Caco-2 (cell line): ENCODE measurements at regions not wholly inside any gene's neighbourhood (a gene's known extent, or its start where the extent isn't known, plus 50 kb on each side); places are given as distances from the start of the nearest gene placed in this dataset.

ENCODE experiments used
- BruUV-seq: library from RNA; stranded (reverse); fragments of 400-500 nt; replicated peaks from 2 replicates; lab custom pipeline; 2021; lab: Mats Ljungman, UMichigan
- CTCF ChIA-PET: fragments of 300-600 bp; sonication (Branson Sonifier 250); formaldehyde crosslinking; loops from one replicate; lab custom pipeline; 2022; ENCODE audit warnings: antibody characterized with exemption; lab: Charles Lee
- POLR2A ChIA-PET: fragments of 300-600 bp; sonication (Branson Sonifier 250); formaldehyde crosslinking; loops from one replicate; lab custom pipeline; 2022; ENCODE audit warnings: antibody characterized with exemption; lab: Charles Lee
- DNase-seq, 2 experiments: peaks; one replicate each; pipeline versions ENCODE4 v3.0.0 to v3.0.0-alpha.2; 2020 to 2022
- H3K27me3 ChIP-seq: replicated peaks from 2 replicates; pipeline ENCODE4 v1.6.0; 2011; ENCODE audit warnings: low read length; ENCODE audit not compliant: control insufficient read depth, insufficient read depth
- H3K36me3 ChIP-seq: 2 replicates; pipeline ENCODE4 v1.5.1; 2011; ENCODE audit warnings: low read length; ENCODE audit not compliant: control insufficient read depth, insufficient read depth
- H3K4me1 ChIP-seq: fragments of 250-450 bp; sonication (Bioruptor Pico); 2 replicates; pipeline ENCODE4 v1.5.1; 2020; ENCODE audit warnings: mild to moderate bottlenecking
- H3K4me3 ChIP-seq: 2 replicates; pipeline ENCODE4 v1.5.1; 2011; ENCODE audit warnings: low read depth, mild to moderate bottlenecking, control low read depth, low read length
- H3K9me3 ChIP-seq: fragments of 250-450 bp; sonication (Bioruptor Pico); 2 replicates; pipeline ENCODE4 v1.5.1; 2020; ENCODE audit warnings: mild to moderate bottlenecking, moderate library complexity
- H3K27ac Mint-ChIP-seq: one replicate; pipeline ENCODE4 v1.8.0; 2022; ENCODE audit warnings: mixed read lengths; ENCODE audit not compliant: unreplicated experiment
- H3K27me3 Mint-ChIP-seq: one replicate; pipeline ENCODE4 v1.8.0; 2022; ENCODE audit warnings: mixed read lengths; ENCODE audit not compliant: insufficient read depth, unreplicated experiment
- H3K36me3 Mint-ChIP-seq: one replicate; pipeline ENCODE4 v1.8.0; 2022; ENCODE audit warnings: mild to moderate bottlenecking, mixed read lengths; ENCODE audit not compliant: insufficient read depth, unreplicated experiment
- H3K4me1 Mint-ChIP-seq: one replicate; pipeline ENCODE4 v1.8.0; 2022; ENCODE audit warnings: low read depth, mixed read lengths; ENCODE audit not compliant: unreplicated experiment
- H3K4me3 Mint-ChIP-seq: one replicate; pipeline ENCODE4 v1.8.0; 2022; ENCODE audit warnings: mild to moderate bottlenecking, moderate library complexity, mixed read lengths; ENCODE audit not compliant: unreplicated experiment
- H3K9me3 Mint-ChIP-seq: one replicate; pipeline ENCODE4 v1.8.0; 2022; ENCODE audit warnings: mixed read lengths; ENCODE audit not compliant: unreplicated experiment
- intact Hi-C: fragments of 100-400 bp; cut with micrococcal nuclease; formaldehyde crosslinking; loops from one replicate; pipeline ENCODE4 v1.10.0; 2022; ENCODE audit not compliant: unreplicated experiment
- TF ChIP-seq, protein P1 (sequence below), 2 experiments: fragments of 200-600 bp in 1 of 2; IDR thresholded peaks; 1 replicate in 1 of 2; 2 replicates in 1 of 2; pipeline versions ENCODE4 v1.5.1 to v1.8.0; 2011 to 2022; ENCODE audit warnings: antibody characterized with exemption in 1 of 2, control low read depth in 1 of 2, inconsistent platforms in 1 of 2, low read depth in 1 of 2, low read length in 1 of 2, mild to moderate bottlenecking in 1 of 2, moderate library complexity in 1 of 2; ENCODE audit not compliant: insufficient read depth in 1 of 2, severe bottlenecking in 1 of 2, unreplicated experiment in 1 of 2

DNA sequence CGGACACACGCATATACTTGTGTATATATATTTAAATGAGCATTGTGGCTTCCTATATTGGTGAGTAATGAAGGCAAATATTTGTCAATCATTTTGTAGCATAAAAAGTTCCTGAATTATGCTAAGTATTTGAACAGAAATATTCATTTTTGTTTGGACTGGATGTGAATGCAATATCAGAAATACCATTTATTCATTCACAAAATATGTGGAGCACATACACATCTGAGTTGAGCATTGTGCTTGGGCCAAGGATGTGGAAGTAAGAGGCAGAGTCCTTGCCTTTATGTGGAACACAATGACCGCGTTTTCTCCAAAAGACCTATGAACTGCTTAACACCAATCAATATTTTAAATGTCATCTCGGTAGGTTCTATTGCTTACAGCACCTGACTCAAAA is 1086.5 kb downstream of the NR2F1-AS1 start:
- no peaks in the 10 kb centered on the region for H3K27me3 ChIP-seq
- TF ChIP-seq, protein P1, sequence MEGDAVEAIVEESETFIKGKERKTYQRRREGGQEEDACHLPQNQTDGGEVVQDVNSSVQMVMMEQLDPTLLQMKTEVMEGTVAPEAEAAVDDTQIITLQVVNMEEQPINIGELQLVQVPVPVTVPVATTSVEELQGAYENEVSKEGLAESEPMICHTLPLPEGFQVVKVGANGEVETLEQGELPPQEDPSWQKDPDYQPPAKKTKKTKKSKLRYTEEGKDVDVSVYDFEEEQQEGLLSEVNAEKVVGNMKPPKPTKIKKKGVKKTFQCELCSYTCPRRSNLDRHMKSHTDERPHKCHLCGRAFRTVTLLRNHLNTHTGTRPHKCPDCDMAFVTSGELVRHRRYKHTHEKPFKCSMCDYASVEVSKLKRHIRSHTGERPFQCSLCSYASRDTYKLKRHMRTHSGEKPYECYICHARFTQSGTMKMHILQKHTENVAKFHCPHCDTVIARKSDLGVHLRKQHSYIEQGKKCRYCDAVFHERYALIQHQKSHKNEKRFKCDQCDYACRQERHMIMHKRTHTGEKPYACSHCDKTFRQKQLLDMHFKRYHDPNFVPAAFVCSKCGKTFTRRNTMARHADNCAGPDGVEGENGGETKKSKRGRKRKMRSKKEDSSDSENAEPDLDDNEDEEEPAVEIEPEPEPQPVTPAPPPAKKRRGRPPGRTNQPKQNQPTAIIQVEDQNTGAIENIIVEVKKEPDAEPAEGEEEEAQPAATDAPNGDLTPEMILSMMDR (IDR thresholded peaks at IDR 0.05; ENCODE audit: insufficient read depth in 1 of 2, low read depth in 1 of 2, low read length in 1 of 2, severe bottlenecking in 1 of 2, unreplicated experiment in 1 of 2) = no peak
- no peak for DNase-seq
- no peaks in the 10 kb centered on the region for H3K9me3 Mint-ChIP-seq
- no peaks in the 10 kb centered on the region for H3K4me1 ChIP-seq
- no peaks in the 10 kb centered on the region for H3K36me3 Mint-ChIP-seq
- no peaks in the 10 kb centered on the region for H3K36me3 ChIP-seq
- H3K4me3 ChIP-seq = no peak overlapping the region
- H3K4me1 Mint-ChIP-seq = no peaks in the 10 kb centered on the region
- H3K9me3 ChIP-seq = no peaks in the 10 kb centered on the region
- ChIA-PET POLR2A (no interaction called here), CTCF (no interaction called here)
- H3K27ac Mint-ChIP-seq = no peak overlapping the region
- intact Hi-C loops = no loop called here
- no peak overlapping the region for H3K4me3 Mint-ChIP-seq
- H3K27me3 Mint-ChIP-seq = no peaks in the 10 kb centered on the region
- no TSS peak for BruUV-seq

DNA sequence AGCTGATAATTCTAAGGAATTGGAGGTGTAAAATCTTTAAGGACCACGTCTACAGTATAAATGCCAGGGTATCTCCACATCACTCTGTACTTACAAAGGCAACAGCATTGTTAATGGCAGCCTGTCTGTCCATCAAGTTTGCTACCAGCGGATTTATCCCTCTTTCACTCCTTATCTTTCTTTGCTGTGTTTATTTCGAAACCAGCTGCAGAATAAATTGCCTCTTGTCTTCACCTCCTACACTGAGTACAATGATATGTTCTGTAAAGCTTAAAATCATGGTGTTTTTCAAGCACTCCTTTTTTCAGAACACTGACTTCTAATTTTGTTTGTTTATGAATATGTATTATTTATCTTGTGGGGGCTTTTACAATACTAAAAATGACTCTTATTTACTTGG is 1088.1 kb downstream of the NR2F1-AS1 start:
- Mint-ChIP-seq H3K36me3 (no peaks in the 10 kb centered on the region), H3K27me3 (no peaks in the 10 kb centered on the region), H3K4me1 (no peaks in the 10 kb centered on the region), H3K9me3 (no peaks in the 10 kb centered on the region), H3K4me3 (no peak overlapping the region), H3K27ac (no peak overlapping the region)
- ChIA-PET POLR2A (no interaction called here), CTCF (no interaction called here)
- no peaks in the 10 kb centered on the region for H3K36me3 ChIP-seq
- no TSS peak for BruUV-seq
- no peaks in the 10 kb centered on the region for H3K4me1 ChIP-seq
- intact Hi-C loops = no loop called here
- DNase-seq = no peak
- TF ChIP-seq, protein P1 (IDR thresholded peaks at IDR 0.05; ENCODE audit: insufficient read depth in 1 of 2, low read depth in 1 of 2, low read length in 1 of 2, severe bottlenecking in 1 of 2, unreplicated experiment in 1 of 2) = no peak
- H3K4me3 ChIP-seq = no peak overlapping the region
- H3K27me3 ChIP-seq = no peaks in the 10 kb centered on the region
- H3K9me3 ChIP-seq = no peaks in the 10 kb centered on the region

DNA sequence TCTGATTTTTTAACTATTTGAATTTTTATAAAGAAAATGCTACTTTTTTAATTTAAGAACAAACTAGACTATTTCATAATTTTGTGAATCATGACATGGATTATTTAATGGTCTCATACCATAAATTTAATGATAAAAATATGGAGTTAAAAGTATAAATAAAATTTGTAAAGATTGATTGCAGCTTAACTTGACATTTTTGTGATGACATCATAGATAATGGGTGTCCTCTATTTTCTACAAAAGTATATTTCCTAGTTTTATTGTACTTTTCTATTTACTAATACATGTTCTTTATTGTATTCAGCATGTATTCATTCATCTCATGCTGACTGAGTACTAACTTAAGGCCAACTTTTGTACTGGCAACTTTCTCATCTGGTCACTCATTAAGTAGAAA is 1096.5 kb downstream of the NR2F1-AS1 start:
- H3K4me1 Mint-ChIP-seq = no peaks in the 10 kb centered on the region
- Histone ChIP-seq H3K27me3 (no peaks in the 10 kb centered on the region), H3K4me1 (no peaks in the 10 kb centered on the region), H3K36me3 (no peaks in the 10 kb centered on the region), H3K4me3 (no peak overlapping the region), H3K9me3 (no peaks in the 10 kb centered on the region)
- TF ChIP-seq, protein P1 (IDR thresholded peaks at IDR 0.05; ENCODE audit: insufficient read depth in 1 of 2, low read depth in 1 of 2, low read length in 1 of 2, severe bottlenecking in 1 of 2, unreplicated experiment in 1 of 2) = no peak
- no peak overlapping the region for H3K27ac Mint-ChIP-seq
- DNase-seq = no peak
- intact Hi-C loops = no loop called here
- no peak overlapping the region for H3K4me3 Mint-ChIP-seq
- ChIA-PET CTCF (no interaction called here), POLR2A (no interaction called here)
- no peaks in the 10 kb centered on the region for H3K36me3 Mint-ChIP-seq
- no peaks in the 10 kb centered on the region for H3K9me3 Mint-ChIP-seq
- no TSS peak for BruUV-seq
- no peaks in the 10 kb centered on the region for H3K27me3 Mint-ChIP-seq
